NCI-H187 (cell line): ENCODE measurements at regions not wholly inside any gene's neighbourhood (a gene's known extent, or its start where the extent isn't known, plus 50 kb on each side); places are given as distances from the start of the nearest gene placed in this dataset.

ENCODE experiments used
- DNase-seq, 2 experiments: peaks; one replicate each; lab custom pipeline; 2025; lab: John Stamatoyannopoulos, UW

DNA sequence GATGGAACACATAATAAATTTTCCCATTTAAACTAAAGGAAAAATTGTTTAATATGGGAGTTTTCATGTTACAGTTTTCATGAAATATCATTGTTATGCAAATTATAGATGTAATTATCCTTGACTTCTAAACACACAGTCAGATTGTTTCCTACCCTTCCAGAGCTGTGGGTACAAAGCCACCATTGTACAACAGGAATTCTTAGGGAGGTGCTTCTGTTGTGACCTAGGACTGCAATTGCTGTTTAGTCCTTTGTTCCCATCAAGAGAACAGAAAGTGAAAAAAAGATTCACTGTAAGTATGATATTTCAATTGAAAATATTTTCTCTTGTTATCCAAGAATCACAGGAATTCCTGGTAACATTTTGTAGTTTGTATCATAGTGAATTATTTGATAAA, 455.3 kb upstream of the NAALADL2 start:
- DNase-seq, result no peak

DNA sequence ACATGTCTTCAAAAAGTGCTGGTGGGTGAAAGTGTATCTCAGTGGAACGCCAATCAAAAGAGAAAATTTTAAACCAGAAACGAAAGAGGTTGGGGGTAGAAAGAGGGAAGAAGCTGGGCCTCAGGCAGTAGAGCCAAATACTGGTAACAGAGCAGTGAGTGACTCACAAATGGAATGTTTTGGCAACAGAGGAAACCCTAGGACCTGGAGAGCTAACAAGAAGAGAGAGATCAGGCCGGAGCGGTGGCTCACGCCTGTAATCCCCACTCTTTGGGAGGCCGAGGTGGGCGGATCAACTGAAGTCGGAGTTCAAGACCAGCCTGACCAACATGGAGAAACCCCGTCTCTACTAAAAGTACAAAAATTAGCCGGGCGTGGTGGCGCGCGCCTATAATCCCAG, 450.8 kb upstream of the NAALADL2 start:
- no peak for DNase-seq

DNA sequence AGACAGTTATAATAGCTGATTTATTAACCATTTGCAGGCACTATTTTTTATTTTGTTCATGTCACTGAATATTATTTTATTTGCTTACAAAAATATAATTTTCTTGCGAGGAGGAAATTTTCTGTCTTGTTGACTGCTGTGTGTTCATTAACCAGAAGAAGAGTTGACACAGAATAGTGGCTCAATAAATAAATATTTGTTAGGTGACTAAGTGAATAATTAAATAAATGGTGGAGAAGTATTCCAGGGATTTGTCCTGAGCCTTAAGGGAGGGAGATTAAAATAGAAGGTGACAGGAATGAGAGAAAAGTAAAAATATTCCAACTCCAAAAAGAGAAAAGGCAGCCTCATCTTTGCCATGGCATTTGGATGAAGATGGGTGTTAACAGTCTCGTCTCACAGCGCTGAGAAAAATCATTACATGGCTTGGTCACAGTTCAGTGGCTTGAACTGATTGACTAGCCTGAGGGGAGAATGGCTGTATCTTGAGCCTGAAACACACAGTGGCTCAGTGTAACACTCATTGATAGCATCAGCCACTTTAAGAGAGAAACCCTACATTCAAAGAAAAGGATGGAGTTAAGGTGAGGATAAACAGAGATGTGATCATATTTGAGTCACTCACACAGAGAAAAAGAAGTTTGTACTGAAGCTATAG, 449.9 kb upstream of the NAALADL2 start:
- no peak for DNase-seq

DNA sequence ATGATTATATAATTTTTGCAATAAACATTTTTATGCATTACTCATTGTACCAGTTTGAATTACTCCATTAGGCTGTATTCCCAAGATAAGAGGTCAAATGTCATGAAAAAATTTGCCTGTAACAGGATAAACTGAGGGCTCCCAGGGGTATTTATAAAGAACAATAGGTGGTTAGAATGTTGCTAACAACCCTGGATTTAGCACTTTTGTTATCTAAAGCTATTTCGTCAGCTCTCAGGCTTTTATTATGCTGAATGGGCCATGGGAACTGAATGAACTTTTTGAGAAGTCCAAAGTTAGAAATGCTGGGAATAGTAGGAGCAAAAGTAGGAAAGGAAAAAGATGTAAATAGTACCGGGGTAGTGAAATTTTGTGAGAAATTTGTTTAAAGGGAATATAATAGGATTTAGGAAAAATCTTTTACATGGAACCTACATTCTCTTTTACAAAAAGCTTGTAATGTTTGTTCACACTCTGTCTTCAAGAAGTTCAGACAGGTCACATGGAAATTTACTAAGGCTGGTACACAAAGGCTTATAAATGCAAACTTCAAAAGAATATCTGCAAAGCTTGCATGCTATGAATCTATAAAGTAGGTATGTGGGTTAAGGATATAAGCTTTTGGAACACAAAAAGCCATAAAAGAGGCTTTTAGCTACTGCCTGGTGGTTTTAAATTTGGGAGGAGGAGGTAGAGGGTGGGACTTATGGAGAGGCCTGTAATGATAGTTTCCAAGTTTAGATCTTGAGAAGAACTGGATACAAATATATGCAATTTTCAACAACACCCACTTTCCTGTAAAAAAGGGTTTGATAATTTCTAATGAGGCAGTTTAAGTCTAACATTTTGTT, 445.8 kb upstream of the NAALADL2 start:
- DNase-seq, result no peak

DNA sequence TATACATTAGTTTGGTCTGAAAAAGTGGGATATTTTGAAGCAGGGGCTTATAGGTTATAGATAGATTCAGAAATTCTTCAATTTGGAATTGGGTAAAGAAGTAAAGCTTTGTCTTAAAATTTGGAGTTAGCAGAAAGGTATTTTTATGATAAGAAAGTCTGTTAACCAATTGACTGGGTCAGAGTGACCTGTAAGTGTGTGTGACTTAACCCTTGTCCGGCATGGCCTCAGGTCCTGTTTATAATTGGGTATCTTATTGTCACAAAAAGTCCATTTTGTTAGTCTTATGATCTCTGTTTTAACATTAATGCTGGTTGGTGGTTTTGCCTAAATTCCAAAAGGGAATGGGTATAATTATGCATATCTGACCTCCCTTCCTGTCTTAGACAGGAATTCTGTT, 444.2 kb upstream of the NAALADL2 start:
- no peak for DNase-seq

DNA sequence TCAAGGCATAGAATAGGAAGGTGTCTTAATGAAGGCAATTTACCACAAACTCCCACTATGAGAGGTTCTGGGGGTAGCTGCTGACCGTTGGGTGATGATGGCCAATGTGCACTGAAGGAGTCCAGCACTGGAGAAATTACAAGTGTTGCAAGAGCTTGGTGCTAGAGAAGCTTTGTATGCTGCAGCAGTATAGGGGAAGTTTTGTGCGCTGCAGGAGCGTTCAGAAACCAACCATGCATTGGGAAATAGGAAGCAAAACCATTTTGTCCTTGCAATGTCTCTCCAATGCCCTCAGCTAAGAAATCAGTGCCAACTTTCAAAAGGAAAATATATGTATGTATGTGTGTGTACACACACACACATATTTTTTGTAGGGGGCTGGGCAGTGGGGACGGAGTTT, 441.6 kb upstream of the NAALADL2 start:
- no peak for DNase-seq

DNA sequence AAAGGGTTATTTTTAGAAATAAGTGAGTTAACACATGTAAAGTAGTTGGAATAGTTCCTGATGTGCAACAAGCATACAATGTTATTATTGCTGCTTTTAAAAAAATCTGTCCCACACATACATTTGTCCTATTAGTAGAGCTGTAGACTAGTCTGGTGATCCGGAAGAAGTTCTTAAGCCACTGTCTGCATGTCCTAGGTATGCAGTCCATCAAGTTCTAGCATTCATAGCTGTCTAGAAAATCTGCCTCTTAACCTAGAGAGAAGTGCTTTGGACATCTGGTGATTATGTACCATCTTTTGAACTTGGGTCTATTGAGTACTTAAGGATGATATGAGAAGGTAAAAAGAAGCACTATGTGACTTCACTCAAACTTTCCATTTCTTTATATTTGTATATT, 439.9 kb upstream of the NAALADL2 start:
- DNase-seq, result no peak

DNA sequence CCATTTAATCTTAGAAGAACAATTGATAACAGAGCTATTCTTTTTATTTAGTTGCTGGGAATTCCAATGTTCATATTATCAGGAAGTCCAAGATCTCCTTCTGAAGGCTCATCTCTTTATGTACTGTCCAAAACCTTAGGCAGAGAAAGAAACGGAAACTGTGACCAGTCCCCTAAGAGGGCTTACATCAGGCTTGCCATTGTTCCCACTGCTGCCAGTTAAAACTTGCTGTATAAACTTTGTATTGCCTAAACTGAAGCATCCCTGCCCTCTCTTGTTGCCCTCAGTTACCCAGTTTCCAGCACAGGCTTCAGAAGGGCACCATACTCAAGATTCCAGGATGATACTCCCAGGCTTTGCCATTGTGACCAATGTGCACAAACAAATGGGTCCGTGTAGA, 435.2 kb upstream of the NAALADL2 start:
- DNase-seq, result no peak

DNA sequence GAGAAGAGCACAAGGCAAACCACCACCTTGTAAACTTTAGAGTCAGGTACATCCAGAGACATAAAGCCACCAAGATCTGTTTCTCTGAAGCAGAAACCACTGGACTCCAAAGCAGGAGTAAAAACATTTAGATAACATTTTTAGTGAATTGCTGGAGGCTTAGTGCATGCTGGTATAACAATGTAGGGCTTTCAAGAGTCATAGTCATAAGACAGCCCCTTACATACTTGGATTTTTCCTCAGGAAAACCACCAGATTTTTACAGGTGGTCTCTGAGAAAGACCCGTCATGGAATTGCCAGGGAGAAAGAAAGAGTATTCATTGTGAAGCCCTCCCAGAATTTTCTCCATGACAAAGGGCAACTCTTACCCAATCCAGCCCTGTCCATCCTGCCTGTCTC, 434.5 kb upstream of the NAALADL2 start:
- DNase-seq, result no peak

DNA sequence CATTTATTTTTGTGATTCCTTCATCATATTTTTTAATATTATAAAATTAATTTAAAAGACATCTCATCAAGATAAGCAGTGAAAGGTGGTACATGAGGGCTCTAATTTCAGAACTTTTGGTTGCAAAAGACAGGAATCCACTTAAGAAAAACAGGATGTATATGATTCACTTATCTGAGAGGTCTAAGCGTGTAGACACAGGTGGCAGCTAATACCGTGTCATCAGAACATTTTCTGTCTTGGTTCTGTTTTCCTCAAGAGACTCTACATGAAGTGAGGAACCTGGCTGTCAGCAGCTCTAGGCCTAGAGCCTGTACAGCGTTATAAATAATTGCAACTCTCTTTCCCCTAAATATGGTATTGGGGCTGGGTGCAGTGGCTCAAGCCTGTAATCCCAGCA, 433.7 kb upstream of the NAALADL2 start:
- no peak for DNase-seq

DNA sequence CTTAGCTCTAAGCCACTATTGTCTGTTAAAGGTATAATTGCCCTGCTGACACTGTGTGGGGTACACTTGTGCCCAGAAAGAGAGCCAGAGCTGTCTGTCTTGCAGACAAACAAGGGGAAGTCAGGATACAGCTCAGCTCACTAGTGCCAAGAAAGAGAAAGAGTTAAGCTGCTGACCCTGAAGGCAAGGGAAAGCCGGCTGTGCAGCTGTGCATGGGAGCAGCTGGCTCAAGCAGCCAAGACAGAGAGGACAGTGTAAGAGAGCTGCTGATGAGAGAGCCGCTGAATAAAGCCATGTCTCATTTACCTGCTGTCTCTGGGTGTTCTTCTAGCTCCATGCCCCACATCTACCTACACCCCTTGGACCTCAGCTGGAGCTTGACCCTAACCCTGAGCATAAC, 428.1 kb upstream of the NAALADL2 start:
- no peak for DNase-seq

DNA sequence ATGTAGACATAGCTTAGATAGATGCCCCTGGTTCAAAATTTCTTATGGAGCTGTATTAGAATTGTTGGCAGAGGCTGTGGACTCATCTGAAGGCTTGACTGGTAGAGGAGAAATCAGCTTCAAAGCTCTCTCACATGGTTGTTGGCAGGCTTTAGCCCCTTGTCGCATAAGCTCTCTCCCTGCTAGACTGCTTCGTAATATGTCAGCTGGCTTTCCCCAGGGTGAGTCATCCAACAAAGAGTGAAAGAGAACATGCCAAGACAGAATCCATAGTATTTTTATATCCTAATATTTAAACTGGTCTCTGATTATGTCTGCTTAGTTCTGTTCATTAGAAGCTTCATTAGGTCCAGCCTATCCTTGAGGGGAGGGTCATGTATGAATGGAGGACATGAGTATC, 427.4 kb upstream of the NAALADL2 start:
- DNase-seq, result no peak

DNA sequence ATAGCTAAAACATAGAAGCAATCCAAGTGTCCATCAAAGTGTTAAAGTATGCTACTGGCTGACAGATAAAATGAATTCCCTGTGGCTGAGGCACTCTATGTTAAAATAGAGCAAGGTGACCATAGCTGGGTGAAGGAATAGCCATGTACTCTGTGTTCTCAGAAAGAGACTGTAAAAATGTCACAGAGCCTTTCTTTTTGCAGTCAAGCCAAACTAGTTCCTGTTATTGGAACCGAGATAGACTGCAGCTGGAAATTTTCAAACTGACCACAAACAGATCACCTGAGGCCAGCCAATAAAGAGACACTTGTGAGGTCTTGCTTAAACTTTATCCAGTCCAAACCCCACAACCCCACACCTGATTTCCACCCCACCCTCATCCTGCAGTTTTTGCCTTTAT, 422.8 kb upstream of the NAALADL2 start:
- DNase-seq, result no peak

DNA sequence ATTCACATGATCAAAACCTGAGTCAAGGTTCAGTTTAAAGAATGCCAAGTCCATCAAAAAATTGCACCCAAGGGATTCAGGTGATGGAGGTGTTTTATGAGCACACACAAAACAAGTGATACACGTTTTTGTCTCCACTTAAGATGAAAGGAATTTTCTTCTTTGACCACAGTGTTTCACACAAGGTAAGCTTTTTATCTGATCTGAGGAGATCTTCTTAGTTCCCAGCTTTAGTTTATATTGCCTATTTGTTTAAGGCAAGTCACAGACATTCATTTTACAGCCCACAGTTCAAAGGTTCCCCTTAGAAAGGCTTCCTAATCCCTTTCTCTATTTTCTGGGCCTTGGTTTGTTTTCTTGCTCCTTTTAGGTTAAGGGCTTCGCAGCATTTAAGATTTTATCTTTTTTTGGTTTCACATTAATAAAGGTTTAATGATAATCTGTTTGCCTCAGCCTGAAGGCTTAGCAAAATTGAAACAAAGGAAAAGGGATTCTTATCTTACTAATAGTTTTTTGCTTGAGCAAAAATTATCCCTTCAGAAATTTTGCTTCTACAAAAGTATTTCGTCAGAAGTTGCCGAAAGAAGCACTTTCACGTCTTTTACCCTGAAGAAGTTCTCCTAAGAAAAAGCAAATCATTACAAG, 420.5 kb upstream of the NAALADL2 start:
- no peak for DNase-seq

DNA sequence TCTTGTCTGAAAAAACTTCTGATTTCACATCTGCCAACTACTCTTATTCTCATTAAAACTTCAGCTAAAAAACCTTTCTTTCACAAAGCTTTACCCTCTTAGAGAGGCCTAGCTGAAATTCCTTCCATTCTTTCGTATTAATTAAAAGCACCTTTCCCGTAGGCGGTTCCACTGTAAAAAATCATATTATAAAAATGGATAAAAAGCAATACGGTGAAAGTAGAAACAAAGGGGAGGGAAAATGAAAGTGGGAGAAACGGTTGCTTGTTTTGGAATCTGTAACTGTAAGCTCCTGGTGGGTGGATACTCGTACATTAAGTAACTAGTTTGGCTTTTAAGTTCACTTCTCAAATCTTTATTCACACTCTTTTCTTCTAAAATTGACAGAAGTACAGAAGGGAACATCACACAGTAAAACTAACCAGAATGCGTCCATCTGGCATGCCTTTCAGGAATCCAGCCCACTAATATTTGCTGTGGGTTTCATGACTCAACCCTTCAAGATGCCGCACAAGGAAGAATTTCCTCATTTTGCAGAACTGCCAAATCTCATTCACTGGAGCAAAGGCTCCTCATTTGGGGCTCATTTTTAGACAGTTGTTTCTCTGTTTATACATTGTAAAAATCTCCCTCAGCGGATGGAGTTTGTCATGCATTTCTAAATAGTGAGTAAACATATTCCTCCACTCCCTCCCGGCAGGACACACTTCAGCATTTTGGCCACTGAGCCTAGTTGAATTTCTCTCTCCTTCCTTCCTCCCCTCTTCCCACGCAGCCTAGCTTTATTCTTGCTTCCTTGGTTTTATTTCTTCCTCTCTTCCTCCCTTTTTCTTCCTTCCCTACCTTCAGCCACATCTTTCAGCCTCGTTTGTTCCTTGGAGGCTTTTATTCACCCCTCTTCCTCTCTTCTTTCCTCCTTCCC, 419.5 kb upstream of the NAALADL2 start:
- DNase-seq, result no peak

DNA sequence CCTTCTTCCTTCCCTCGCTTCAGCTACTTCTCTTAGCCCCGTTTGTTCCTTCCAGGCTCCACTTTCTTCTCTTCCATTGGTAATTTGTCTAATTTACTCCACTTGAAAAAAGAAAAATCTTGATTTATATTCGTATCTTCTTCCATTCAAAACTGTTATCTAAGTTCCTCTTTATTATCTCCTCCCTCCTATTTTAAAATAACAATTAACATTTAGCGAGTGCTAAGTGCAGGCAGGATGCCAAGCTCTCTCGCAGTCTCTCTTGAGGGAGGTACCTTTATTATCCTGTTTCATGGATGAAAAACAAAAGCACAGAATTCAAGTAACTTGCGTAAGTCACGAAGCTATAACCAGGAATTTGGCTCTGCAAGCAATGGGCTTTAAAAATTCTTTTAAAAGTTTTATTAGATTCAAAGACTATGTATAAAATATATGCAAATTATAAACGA, 418.9 kb upstream of the NAALADL2 start:
- DNase-seq, result no peak

DNA sequence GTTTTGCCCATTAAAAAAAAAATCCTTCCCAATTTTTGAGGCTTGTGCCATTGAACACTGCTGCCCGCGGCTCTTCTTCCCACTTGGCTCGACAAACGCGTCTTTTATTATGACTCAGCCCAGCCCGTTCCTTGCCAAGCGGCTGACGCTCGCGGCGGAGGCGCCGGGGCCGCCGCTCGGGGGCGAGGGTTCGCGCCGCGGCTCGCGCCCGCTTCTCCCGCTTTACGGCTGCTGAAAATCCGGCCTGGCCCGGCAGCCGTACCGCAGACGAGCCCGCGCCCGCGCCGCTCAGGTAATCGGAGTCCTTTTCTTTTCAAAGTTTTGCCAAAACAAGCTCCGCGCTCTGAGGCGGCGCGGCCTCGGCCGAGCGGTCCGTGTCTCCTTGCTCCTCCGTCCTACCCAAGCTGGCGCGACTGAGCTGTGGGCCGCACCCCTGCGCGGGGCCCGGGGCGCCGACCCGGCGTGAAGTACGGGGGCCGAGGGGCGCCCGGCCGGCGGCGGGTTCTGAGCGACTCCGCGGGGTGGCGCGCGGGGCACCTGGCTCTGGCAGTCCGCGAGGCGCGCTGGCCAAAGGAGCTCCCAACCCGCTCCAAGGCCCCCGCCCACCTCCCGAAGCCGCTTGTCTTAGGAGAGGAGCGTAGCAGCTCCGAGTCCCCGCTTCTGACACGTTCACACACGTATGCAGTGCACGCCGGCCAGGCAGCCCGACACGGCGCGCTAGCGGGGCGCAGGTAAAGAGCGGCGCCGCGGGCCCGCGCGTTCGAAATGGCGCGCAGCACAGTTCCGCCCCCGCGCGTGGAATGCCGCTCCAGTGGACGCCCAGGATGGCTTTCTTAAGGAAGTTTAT, 418.2 kb upstream of the NAALADL2 start:
- DNase-seq, result peak; percentile 76 to 78

DNA sequence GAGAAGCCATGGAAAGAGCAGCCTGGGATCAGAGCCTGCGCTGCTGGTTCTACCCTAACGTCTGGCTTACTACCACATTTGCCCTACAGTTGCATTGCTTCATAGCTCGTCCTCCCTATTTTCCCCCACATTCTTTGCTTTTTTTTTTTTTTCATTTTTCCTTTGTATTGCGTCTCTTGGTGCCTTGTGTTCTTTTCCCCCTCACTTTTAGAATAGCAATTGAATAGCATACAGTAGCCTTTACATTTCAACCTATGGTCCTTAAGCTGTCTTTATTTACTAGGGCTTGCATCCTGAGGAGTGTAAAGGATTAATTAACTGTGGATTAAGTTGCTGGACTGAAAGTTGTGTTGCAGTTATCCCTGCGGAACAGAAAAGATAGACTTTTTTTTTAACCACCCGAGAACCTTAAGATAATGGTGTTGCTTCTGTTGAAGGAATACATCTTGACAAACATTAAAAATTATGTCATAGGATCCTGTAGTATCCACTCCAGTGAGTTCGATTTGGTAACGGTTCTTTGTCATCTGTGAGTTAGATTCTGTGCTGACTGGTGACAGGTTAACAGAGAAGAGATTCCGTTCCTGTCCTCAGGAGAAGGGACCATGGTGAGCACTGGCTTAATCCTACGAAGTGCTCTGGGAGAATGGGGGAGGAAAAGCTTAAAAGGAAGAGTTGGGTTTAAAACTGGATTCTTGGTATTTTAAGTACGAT, 417.4 kb upstream of the NAALADL2 start:
- DNase-seq, result no peak

DNA sequence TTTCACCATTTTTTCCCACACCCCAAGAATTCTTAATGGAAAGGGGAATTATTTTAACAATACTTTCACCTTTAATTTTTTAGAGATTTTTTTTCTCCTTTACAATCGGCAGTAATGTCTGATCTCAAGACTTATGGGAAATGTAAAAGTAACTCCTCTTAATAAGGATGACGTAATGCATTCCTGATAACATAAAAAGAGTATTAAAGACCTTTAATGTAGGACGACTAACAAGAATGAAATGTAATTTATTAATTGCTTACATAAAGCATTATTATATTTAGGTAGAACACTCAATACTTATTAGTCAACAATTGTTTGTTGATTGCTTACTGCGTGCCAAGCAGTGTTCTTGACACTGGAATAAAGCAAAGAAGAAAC, 416.8 kb upstream of the NAALADL2 start:
- no peak for DNase-seq

DNA sequence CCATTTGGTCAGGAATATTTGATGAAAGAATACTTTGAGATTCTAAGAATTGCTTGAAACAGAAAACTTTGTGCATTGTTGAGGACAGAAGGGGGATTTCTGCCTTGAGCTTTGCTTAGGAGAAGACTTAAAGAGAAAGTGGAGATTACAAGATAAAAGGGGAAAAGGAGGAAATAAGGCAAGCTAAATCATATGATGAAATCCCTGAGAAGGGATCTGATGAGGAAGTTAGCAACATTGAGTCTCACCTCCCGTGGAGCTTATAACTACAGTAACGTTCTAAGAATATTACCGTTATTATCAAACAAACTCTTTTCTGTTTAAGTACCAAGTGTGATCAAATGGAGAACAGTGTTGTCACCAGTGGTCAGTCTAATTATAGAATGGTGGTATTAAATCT, 414.7 kb upstream of the NAALADL2 start:
- no peak for DNase-seq

DNA sequence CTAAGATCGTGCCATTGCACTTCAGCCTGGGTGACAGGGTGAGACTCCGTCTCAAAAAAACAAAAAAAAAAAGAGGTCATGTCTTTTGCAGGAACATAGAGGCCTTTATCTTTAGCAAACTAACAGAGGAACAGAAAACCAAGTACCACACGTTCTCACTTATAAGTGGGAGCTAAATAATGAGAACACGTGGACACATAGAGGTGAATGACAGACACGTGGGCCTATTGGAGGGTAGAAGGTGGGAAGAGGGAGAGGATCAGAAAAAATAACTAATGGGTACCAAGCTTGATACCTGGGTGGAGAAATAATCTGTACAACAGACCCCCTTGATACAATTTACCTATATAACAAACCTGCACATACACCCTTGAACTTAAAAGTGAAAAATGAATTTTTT, 401.4 kb upstream of the NAALADL2 start:
- DNase-seq, result no peak
